Colonic mucosa (tissue), 4 donors: ENCODE measurements at regions not wholly inside any gene's neighbourhood (a gene's known extent, or its start where the extent isn't known, plus 50 kb on each side); places are given as distances from the start of the nearest gene placed in this dataset.

ENCODE experiments used
- DNase-seq: peaks from one replicate; pipeline ENCODE4 v3.0.0-alpha.2; 2020
- H3K27ac ChIP-seq: fragments of 200-600 bp; one replicate; pipeline ENCODE4 v1.8.0; 2021
- H3K27me3 ChIP-seq: fragments of 200-600 bp; one replicate; pipeline ENCODE4 v1.8.0; 2021
- H3K36me3 ChIP-seq: fragments of 200-600 bp; one replicate; pipeline ENCODE4 v1.8.0; 2021
- H3K4me1 ChIP-seq: fragments of 200-600 bp; one replicate; pipeline ENCODE4 v1.8.0; 2021; ENCODE audit warnings: mild to moderate bottlenecking
- H3K4me3 ChIP-seq: fragments of 200-600 bp; one replicate; pipeline ENCODE4 v1.8.0; 2021
- H3K9ac ChIP-seq, 2 donors: one replicate each; pipeline ENCODE4 v1.7.0; 2013; ENCODE audit warnings: control low read depth in 2 of 2, low read depth in 2 of 2, low read length in 2 of 2
- H3K9me3 ChIP-seq: fragments of 200-600 bp; one replicate; pipeline ENCODE4 v1.8.0; 2021
- intact Hi-C: fragments of 100-400 bp; cut with DNase I; formaldehyde crosslinking; loops from one replicate; pipeline ENCODE4 v1.14.1; 2022
- TF ChIP-seq, protein P1 (sequence below): fragments of 200-600 bp; IDR thresholded peaks from one replicate; pipeline ENCODE4 v1.8.0; 2022; ENCODE audit warnings: antibody characterized with exemption, mild to moderate bottlenecking
- donor health status: healthy.
- donor health status: DM: no; HTN: no; CAD: no.
- donor health status: DM: no; HTN: no; CAD: no.

GRCh38 chr10:33087922-33088321 is 129.9 kb upstream of the ITGB1 start:
- Histone ChIP-seq H3K4me3 (no peak overlapping the region), H3K9ac (no peak overlapping the region), H3K27ac (no peak overlapping the region), H3K36me3 (no peaks in the 10 kb centered on the region), H3K4me1 (no peaks in the 10 kb centered on the region), H3K27me3 (no peaks in the 10 kb centered on the region), H3K9me3 (no peaks in the 10 kb centered on the region)
- intact Hi-C loops = no loop called here
- TF ChIP-seq, protein P1, sequence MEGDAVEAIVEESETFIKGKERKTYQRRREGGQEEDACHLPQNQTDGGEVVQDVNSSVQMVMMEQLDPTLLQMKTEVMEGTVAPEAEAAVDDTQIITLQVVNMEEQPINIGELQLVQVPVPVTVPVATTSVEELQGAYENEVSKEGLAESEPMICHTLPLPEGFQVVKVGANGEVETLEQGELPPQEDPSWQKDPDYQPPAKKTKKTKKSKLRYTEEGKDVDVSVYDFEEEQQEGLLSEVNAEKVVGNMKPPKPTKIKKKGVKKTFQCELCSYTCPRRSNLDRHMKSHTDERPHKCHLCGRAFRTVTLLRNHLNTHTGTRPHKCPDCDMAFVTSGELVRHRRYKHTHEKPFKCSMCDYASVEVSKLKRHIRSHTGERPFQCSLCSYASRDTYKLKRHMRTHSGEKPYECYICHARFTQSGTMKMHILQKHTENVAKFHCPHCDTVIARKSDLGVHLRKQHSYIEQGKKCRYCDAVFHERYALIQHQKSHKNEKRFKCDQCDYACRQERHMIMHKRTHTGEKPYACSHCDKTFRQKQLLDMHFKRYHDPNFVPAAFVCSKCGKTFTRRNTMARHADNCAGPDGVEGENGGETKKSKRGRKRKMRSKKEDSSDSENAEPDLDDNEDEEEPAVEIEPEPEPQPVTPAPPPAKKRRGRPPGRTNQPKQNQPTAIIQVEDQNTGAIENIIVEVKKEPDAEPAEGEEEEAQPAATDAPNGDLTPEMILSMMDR = no peak
- DNase-seq = no peak

GRCh38 chr10:33087152-33087551 is 129.1 kb upstream of the ITGB1 start:
- Histone ChIP-seq H3K9ac (no peak overlapping the region), H3K36me3 (no peaks in the 10 kb centered on the region), H3K27ac (no peak overlapping the region), H3K27me3 (no peaks in the 10 kb centered on the region), H3K4me3 (no peak overlapping the region), H3K9me3 (no peaks in the 10 kb centered on the region), H3K4me1 (no peaks in the 10 kb centered on the region)
- DNase-seq = no peak
- intact Hi-C loops = no loop called here
- TF ChIP-seq, protein P1 = no peak

GRCh38 chr10:33086100-33086499 is 128.1 kb upstream of the ITGB1 start:
- no peak for DNase-seq
- intact Hi-C loops = no loop called here
- no peak overlapping the region for H3K9ac ChIP-seq
- no peaks in the 10 kb centered on the region for H3K4me1 ChIP-seq
- H3K36me3 ChIP-seq = no peaks in the 10 kb centered on the region
- no peak overlapping the region for H3K27ac ChIP-seq
- no peaks in the 10 kb centered on the region for H3K9me3 ChIP-seq
- H3K4me3 ChIP-seq = no peak overlapping the region
- TF ChIP-seq, protein P1 = no peak
- no peaks in the 10 kb centered on the region for H3K27me3 ChIP-seq

DNA sequence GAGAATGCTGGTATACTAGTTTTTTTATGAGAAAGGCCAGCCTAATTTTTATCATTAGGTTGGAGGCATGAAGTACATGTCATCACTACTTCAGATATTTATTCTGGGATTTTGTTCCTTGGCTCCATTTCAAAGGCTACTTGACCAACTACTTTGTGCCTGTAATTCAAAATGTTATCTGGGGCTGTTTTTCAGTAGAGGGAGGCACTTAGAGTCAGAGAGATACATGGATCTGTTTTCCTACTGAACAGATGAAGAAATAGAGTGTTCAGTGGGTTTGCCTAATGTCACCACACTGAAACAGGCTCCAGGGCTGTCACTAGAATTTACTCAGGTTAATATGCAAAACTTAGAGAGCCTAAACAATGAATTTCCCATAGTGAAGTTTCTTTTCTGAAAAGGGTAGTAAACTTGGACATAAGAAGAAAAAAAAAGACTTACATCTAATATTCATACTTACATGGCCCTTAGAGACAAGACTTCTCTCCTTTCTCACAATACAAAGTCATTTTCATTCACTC is 127.3 kb upstream of the ITGB1 start:
- no peak overlapping the region for H3K4me3 ChIP-seq
- no peak for DNase-seq
- TF ChIP-seq, protein P1 = no peak
- H3K27ac ChIP-seq = no peak overlapping the region
- intact Hi-C loops = no loop called here
- H3K9me3 ChIP-seq = no peaks in the 10 kb centered on the region
- no peaks in the 10 kb centered on the region for H3K36me3 ChIP-seq
- no peaks in the 10 kb centered on the region for H3K4me1 ChIP-seq
- no peaks in the 10 kb centered on the region for H3K27me3 ChIP-seq
- H3K9ac ChIP-seq = no peak overlapping the region

DNA sequence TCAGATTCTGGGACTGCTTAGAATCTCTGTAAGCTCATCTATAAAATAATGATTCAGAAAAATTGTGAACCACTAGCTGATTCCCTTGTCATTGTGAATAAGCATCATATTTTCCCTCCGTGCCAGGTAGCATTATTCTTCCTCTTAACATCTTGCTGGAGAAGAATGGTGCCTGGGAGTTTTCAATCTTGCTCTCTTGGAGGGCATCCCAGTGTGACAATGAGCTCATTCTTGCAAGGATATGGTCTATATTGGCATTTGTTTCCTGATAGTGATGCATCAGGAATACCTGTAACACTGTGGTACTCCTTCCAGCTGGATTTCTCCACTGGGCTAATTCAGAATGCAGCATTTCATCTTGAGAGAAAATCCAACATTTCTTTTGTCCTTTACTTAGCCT is 126.4 kb upstream of the ITGB1 start:
- Histone ChIP-seq H3K9me3 (no peaks in the 10 kb centered on the region), H3K4me3 (no peak overlapping the region), H3K36me3 (no peaks in the 10 kb centered on the region), H3K4me1 (no peaks in the 10 kb centered on the region), H3K27ac (no peak overlapping the region), H3K27me3 (no peaks in the 10 kb centered on the region), H3K9ac (no peak overlapping the region)
- TF ChIP-seq, protein P1 = no peak
- intact Hi-C loops = no loop called here
- no peak for DNase-seq
